GM21423 (cell line): ENCODE measurements at regions not wholly inside any gene's neighbourhood (a gene's known extent, or its start where the extent isn't known, plus 50 kb on each side); places are given as distances from the start of the nearest gene placed in this dataset.

Experiments used
- ATAC-seq: cut with Tn5 transposase; IDR thresholded peaks from one replicate; pipeline ENCODE4 v1.9.1; 2021; ENCODE audit warnings: mild to moderate bottlenecking, moderate library complexity; ENCODE audit not compliant: unreplicated experiment

GRCh38 chr4:13059019-13059418 is 425.1 kb downstream of the RAB28 start:
- ATAC-seq, result no peak

DNA sequence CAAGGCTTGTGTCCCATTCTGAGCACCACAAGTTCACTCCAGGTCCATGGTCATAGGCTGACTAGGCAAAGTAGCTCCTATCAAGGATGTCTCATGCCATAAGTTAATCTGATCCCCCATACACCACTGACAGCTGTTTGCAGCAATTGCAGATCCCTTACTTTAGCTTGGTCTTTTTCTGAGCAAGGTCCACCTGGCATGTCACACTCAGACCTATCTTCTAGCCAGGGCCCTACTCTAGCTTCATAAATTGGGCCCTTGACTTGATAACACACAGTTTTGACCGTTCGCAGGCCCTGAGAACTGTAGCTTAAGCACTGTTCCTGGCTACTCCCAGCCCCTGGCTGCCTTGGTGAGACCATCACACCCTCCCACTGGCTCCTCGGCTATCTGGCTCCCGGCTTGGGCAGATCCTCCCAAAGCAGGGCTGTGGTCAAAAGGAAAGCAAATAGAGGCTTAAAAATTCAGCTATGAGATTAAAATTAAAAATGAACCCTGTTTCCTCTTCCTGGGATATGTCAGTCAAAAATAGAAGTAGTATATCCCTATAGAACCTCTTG is 427.4 kb downstream of the RAB28 start:
- no peak for ATAC-seq

GRCh38 chr4:13054420-13054970 is 429.6 kb downstream of the RAB28 start:
- no peak for ATAC-seq

- no peak for ATAC-seq
Observed at GRCh38 chr4:13047591-13047990, 436.5 kb downstream of the RAB28 start.

- no peak for ATAC-seq
Observed at GRCh38 chr4:13036841-13037240, 447.3 kb downstream of the RAB28 start.

GRCh38 chr4:13032936-13033335 is 451.2 kb downstream of the RAB28 start:
- ATAC-seq, result no peak

DNA sequence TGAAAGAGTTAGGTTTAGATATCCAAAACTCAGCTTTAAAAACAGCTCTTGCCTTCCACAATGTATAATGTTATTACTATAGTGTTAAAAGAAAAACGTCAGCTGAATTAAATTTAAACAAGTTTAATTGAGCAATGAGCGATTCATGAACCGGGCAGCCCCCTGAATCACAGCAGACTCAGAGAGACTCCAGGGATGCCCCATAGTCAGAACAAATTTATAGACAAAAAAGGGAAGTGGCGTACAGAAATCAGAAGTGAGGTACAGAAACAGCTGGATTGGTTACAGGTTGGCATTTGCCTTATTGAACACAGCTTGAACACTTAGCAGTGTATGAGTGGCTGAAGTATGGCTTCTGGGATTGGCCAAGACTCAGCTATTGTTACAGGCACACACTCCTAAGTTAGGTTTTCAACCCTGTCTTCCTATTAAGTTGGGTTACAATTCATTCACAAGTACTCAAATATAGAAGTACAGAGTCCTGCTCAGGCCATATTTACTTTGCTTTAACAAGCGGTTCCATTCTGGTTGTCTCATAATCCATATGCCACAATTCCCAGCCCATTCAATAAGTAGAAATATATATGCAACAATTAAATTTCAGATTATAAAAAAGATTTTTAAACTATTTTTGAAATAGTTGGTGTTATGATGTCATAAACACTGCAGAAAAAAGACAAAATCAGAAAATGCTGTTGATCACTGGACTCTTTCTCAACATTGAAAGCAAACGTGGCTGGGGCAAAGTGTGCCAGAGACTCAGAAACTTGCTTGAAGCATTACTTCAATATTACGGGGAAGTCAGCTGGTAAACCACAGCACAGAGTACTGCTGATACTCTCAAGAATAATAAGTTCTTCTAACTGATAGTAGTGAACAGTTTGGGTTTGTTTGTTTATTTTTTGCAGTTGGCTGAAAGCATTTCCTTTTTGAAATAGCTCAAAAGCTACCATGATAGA is 459.7 kb downstream of the RAB28 start:
- no peak for ATAC-seq

DNA sequence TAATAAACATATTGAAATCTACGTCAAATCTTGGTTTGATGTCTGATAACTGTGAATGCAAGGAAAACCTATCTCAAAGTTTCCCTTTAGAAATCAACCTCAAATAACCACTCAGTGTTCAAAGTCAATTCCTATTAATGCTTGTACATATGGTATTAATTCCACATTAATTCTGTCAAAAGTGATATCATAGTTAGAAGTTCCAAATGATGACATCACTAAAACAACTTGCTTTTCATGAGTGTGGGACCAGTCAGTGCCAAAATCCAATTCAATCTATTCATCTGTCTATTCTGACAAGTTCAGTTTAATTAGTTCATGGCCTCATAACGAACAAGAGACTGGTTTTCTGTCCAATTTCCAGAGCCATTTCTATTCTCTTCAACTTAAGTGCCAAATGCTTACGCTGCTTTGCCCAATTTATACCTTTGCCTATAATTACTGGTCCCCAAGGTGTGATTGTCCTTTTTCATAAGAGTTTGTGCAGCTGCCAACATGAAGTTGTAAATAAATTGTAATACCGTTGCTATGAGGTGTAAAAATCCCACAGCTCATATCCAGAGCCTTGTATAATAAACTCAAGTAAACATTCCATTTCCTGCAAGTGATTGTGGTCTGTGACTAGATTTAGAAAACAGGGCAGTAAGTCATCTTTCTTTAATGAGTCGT is 476.2 kb downstream of the RAB28 start:
- ATAC-seq, result no peak

DNA sequence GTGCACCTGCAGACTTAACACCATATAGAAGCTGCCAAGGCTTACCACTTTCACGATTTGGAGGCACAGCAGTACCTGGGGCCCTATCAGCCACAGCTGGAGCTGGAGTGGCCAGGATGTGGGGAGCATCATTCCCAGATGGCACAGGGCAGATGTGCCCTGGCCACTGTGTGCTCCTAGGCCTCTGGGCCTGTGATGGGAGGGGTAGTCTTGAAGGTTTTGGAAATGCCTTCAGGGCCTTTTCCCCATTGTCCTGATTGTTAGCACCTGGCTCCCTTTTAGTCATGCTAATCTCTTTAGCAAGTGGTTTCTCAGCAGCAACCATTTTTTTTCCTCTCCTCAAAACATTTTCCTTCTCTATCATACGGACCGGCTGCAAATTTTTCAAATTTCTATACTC is 490.2 kb downstream of the RAB28 start:
- no peak for ATAC-seq

DNA sequence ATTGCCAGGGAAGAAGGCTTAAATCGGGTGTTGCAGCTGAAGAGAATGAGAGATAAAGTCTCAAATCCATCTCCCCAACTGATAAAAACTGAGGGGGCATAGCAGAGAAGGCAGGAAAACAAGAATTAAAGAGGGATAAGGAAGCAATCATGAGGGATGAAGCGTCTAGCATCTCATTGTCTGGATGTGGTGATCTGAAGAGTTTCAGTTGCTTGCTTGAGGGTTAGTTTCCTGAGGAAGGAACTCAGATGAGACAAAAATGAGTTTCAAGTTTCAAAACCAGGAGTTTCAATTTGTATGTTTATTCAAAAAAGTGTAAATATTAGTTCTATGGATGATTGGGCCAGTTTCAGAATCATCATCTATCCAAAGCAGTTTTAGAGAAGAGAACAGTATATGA is 496.9 kb downstream of the RAB28 start:
- no peak for ATAC-seq

DNA sequence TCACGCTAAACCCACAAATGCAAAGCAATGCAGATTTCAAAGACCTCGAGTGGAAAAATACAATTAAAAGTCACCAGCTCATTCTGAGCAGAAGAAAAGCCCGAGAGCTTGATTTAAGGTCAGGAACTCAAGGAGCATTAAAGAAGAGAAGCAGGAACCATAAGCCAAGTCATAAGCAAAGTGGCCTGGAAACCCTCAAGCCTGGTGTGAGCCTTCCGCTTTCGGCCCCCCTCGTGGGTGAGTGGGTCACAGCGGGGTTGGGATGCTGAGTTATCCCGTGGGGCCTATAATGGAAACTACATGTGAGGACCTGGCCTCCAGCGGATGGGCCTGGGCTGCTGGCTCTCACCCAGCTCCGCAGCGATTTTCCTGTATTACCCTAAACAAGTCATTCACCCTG is 504.3 kb downstream of the RAB28 start:
- ATAC-seq, result no peak

DNA sequence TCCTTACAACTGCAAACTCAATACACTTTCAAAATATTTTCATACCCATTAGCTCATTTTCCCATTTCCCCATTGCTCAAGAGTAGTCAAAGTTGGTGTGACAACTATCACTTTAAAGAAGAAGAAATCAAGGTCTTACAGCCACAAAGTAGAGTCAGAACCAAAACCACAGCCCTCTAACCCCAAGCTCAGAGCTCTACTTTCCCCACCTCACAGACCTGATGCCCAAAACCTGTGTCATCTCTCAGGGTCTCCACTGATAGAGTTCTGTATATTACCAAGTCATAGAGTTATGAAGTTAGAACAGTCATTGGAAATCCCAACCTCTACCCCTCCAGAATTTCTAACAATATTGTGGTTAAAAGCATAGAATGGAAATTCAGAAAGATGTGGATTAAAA is 505.8 kb downstream of the RAB28 start:
- no peak for ATAC-seq

- ATAC-seq, result no peak
Observed at GRCh38 chr4:12975511-12975910, 508.6 kb downstream of the RAB28 start.

- no peak for ATAC-seq
Observed at GRCh38 chr4:12973522-12973921, 510.6 kb downstream of the RAB28 start.

DNA sequence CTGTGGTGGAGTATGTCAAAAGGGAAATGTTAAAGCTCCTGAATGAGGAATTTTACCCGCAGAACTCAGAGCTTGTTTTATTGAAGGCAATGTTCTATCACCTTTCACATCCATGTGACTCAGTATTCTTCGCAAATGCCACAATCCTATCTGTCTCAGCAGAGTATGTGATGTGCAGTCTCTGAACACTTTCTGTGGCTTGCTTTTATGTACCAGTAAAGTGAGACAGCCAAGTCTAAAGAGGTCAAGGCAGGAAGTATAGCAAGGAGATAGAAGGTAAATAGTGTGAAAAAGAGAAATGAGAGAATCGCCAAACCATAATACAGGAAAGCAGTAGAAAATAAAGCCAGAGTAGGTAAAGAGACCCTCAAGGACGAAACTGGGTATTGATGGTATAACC is 515.8 kb downstream of the RAB28 start:
- ATAC-seq, result no peak

GRCh38 chr4:12966726-12967125 is 517.4 kb downstream of the RAB28 start:
- ATAC-seq, result no peak

DNA sequence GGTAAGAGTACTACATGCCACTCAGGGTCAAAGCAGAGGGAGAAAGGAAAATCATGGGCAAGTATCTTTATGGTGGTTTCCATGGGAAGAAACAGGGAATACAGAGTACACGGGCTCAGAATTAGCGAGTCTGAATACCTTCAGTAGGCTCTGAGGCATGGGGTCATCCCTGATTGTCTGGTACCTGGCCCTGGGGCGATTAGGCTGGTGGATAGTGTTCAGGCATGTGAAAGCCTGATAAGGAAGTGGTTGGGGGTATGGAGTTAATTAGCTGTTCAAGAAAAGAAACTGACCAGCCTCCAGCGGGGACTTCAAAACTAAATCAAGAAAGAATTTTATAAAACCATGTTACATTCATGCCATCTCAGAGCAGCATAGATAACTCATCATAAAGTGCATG is 518.8 kb downstream of the RAB28 start:
- no peak for ATAC-seq

DNA sequence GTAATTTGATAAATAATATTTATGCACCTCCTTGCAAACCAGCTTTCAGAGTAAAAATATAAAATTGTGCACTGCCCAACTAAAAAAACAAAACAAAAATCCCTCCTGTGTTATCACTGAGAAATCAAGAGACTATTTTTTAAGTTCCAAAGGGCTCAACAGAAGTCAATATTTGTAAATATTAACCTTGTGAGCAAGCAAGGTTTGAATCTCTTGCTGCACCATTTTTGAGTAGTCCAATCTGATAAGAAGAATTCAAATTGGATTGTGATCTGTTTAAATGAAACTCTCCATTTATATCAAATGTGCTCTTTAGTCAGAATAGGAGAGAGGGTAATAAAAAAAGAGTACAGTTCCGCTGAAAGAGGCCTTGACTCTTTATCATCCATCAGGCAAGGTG is 520.2 kb downstream of the RAB28 start:
- no peak for ATAC-seq

- no peak for ATAC-seq
Observed at GRCh38 chr4:12963291-12963690, 520.8 kb downstream of the RAB28 start.

DNA sequence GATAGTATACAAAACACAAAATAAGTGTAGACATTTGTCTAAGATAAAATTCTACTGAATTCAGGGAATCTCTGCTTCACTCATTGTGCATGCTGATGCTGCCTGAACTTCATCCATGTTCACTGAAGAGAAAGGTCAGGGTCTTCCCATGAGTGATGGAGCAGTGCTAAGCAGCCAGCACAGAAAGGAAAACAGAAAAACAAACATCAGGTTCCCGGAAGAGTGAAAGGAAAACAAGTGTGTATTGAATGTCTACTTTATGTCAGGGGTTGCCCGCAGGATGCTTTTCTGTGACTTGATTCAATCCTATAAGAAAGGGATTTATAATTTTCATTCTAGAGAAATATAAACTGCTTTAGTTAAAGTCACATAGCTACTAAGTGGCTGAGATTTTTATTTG is 522.4 kb downstream of the RAB28 start:
- ATAC-seq, result no peak

DNA sequence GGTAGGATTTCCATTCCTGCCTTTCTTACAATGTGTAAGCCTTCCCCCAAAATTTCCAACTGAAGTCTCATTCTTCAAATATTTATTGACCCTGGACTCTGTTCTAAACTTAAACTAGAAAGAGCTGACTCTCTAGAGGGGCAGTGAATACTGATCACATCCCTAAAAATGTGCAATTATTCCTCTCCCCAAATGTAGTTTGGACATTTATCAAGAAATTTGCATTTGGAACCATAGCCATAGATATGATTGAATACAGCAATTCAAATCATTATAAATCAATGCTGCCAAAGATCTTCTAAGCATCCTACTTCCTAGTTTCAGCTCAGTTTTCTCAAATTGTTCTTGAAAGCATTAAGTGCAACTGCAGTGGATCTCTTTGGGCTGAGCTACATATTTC is 525.7 kb downstream of the RAB28 start:
- ATAC-seq, result no peak

DNA sequence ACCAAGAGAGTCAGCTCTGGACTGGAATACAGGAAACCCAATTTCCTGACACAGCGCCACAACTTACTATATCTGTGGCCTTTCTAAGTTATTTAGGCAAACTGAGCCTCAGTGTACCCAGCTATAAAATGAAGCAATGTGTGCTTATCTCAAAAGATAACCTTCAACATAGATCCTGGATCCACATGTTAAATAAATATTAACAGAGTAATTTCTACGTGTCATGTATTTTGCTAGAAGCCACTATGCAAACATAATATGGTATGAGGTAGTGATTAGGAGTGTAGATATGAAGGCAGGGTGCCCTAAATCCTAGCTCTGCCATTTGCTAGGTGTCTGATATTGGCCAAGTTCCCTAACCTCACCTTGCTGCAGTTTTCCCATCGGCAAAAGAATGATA is 527.0 kb downstream of the RAB28 start:
- ATAC-seq, result no peak
